ENCODE measurements at regions not wholly inside any gene's neighbourhood (a gene's known extent, or its start where the extent isn't known, plus 50 kb on each side); places are given as distances from the start of the nearest gene placed in this dataset.

- DNase-seq (ENCODE audit: low read depth in 1 of 2, low spot score in 1 of 2), result no peak
These were observed 200.1 kb upstream of the KBTBD8 start for GRCh38 chr3:66797889-66798560.

- no peak for DNase-seq (ENCODE audit: low read depth in 1 of 2, low spot score in 1 of 2)
These were observed 197.1 kb upstream of the KBTBD8 start for GRCh38 chr3:66800941-66801545.

- no peak for DNase-seq (ENCODE audit: low read depth in 1 of 2, low spot score in 1 of 2)
These were observed 194.9 kb upstream of the KBTBD8 start for GRCh38 chr3:66803206-66803605.

- no peak for DNase-seq (ENCODE audit: low read depth in 1 of 2, low spot score in 1 of 2)
These were observed 194.1 kb upstream of the KBTBD8 start for GRCh38 chr3:66803721-66804695.

GRCh38 chr3:66808891-66809594 lies 189.1 kb upstream of the KBTBD8 start:
- no peak for DNase-seq (ENCODE audit: low read depth in 1 of 2, low spot score in 1 of 2)

- no peak for DNase-seq (ENCODE audit: low read depth in 1 of 2, low spot score in 1 of 2)
These were observed 188.5 kb upstream of the KBTBD8 start for GRCh38 chr3:66809595-66809958.

- no peak for DNase-seq (ENCODE audit: low read depth in 1 of 2, low spot score in 1 of 2)
These were observed 186.0 kb upstream of the KBTBD8 start for GRCh38 chr3:66812136-66812535.

GRCh38 chr3:66812741-66813140 lies 185.4 kb upstream of the KBTBD8 start:
- no peak for DNase-seq (ENCODE audit: low read depth in 1 of 2, low spot score in 1 of 2)

- no peak for DNase-seq (ENCODE audit: low read depth in 1 of 2, low spot score in 1 of 2)
These were observed 181.9 kb upstream of the KBTBD8 start for GRCh38 chr3:66816090-66816761.

GRCh38 chr3:66817951-66818557 lies 180.1 kb upstream of the KBTBD8 start:
- DNase-seq (ENCODE audit: low read depth in 1 of 2, low spot score in 1 of 2), result no peak

- no peak for DNase-seq (ENCODE audit: low read depth in 1 of 2, low spot score in 1 of 2)
These were observed 178.1 kb upstream of the KBTBD8 start for GRCh38 chr3:66819993-66820501.

- peak; percentile 26 to 27 for DNase-seq (ENCODE audit: low read depth in 1 of 2, low spot score in 1 of 2)
These were observed 175.7 kb upstream of the KBTBD8 start for GRCh38 chr3:66822186-66823008.

GRCh38 chr3:66823009-66823397 lies 175.1 kb upstream of the KBTBD8 start:
- DNase-seq (ENCODE audit: low read depth in 1 of 2, low spot score in 1 of 2), result no peak

- no peak for DNase-seq (ENCODE audit: low read depth in 1 of 2, low spot score in 1 of 2)
These were observed 174.6 kb upstream of the KBTBD8 start for GRCh38 chr3:66823532-66823931.

GRCh38 chr3:66825375-66825774 lies 172.7 kb upstream of the KBTBD8 start:
- no peak for DNase-seq (ENCODE audit: low read depth in 1 of 2, low spot score in 1 of 2)

GRCh38 chr3:66827726-66828125 lies 170.4 kb upstream of the KBTBD8 start:
- no peak for DNase-seq (ENCODE audit: low read depth in 1 of 2, low spot score in 1 of 2)

- DNase-seq (ENCODE audit: low read depth in 1 of 2, low spot score in 1 of 2), result no peak
These were observed 169.8 kb upstream of the KBTBD8 start for GRCh38 chr3:66828303-66828702.

- DNase-seq (ENCODE audit: low read depth in 1 of 2, low spot score in 1 of 2), result no peak
These were observed 167.8 kb upstream of the KBTBD8 start for GRCh38 chr3:66830301-66830700.

GRCh38 chr3:66831931-66832330 lies 166.2 kb upstream of the KBTBD8 start:
- no peak for DNase-seq (ENCODE audit: low read depth in 1 of 2, low spot score in 1 of 2)

Measured in stimulated activated CD4-positive, alpha-beta T cell treated with anti-CD3 and anti-CD28 coated beads, Interleukin-15, amount 100 ng/mL, for 1 hour (primary cell).